H9 (cell line): ENCODE measurements at regions not wholly inside any gene's neighbourhood (a gene's known extent, or its start where the extent isn't known, plus 50 kb on each side); places are given as distances from the start of the nearest gene placed in this dataset.

Experiments used
- DNase-seq: peaks from one replicate; pipeline ENCODE4 v3.0.0-alpha.2; 2017
- H2AFZ ChIP-seq: one replicate; pipeline ENCODE4 v1.6.1; 2013; ENCODE audit warnings: mild to moderate bottlenecking, low read length, control low read depth, moderate library complexity
- H2AK5ac ChIP-seq: 2 replicates; pipeline ENCODE4 v1.6.1; 2013; ENCODE audit warnings: low read length, control low read depth, mixed read lengths; ENCODE audit not compliant: insufficient read length
- H2BK120ac ChIP-seq: one replicate; pipeline ENCODE4 v1.6.1; 2013; ENCODE audit warnings: low read depth, mild to moderate bottlenecking, low read length, control low read depth, inconsistent platforms; ENCODE audit not compliant: poor library complexity, severe bottlenecking
- H2BK12ac ChIP-seq: 2 replicates; pipeline ENCODE4 v1.6.1; 2013; ENCODE audit warnings: low read length, control low read depth, mixed read lengths, low read depth; ENCODE audit not compliant: insufficient read length
- H2BK15ac ChIP-seq: 2 replicates; pipeline ENCODE4 v1.6.1; 2013; ENCODE audit warnings: low read depth, low read length, control low read depth
- H2BK20ac ChIP-seq: one replicate; pipeline ENCODE4 v1.6.1; 2013; ENCODE audit warnings: low read depth, mild to moderate bottlenecking, low read length, control low read depth, inconsistent platforms; ENCODE audit not compliant: poor library complexity, severe bottlenecking
- H2BK5ac ChIP-seq: 2 replicates; pipeline ENCODE4 v1.6.1; 2013; ENCODE audit warnings: low read length, control low read depth, mixed read lengths; ENCODE audit not compliant: insufficient read length
- H3K14ac ChIP-seq: 2 replicates; pipeline ENCODE4 v1.6.1; 2013; ENCODE audit warnings: low read length, control low read depth; ENCODE audit not compliant: insufficient read depth
- H3K18ac ChIP-seq: 2 replicates; pipeline ENCODE4 v1.6.1; 2013; ENCODE audit warnings: low read depth, mild to moderate bottlenecking, mixed read lengths, low read length, control low read depth; ENCODE audit not compliant: insufficient read length
- H3K23ac ChIP-seq: 2 replicates; pipeline ENCODE4 v1.6.1; 2013; ENCODE audit warnings: low read length, control low read depth, mixed read lengths, low read depth; ENCODE audit not compliant: insufficient read length
- H3K23me2 ChIP-seq: 2 replicates; pipeline ENCODE4 v1.6.1; 2013; ENCODE audit warnings: low read depth, mild to moderate bottlenecking, mixed read lengths, low read length, control low read depth; ENCODE audit not compliant: insufficient read length, poor library complexity, severe bottlenecking
- H3K27ac ChIP-seq: 2 replicates; pipeline ENCODE4 v1.5.1; 2013; ENCODE audit warnings: low read length, control low read depth, mixed read lengths, low read depth; ENCODE audit not compliant: insufficient read length
- H3K27me3 ChIP-seq: 2 replicates; pipeline ENCODE4 v1.6.1; 2013; ENCODE audit warnings: low read length, control low read depth, inconsistent platforms; ENCODE audit not compliant: insufficient read depth
- H3K4ac ChIP-seq: 2 replicates; pipeline ENCODE4 v1.6.1; 2013; ENCODE audit warnings: low read depth, mild to moderate bottlenecking, control low read depth, inconsistent platforms, low read length, moderate library complexity
- H3K4me1 ChIP-seq: 2 replicates; pipeline ENCODE4 v1.6.1; 2013; ENCODE audit warnings: low read length, control low read depth, inconsistent platforms; ENCODE audit not compliant: insufficient read depth
- H3K4me2 ChIP-seq: 2 replicates; pipeline ENCODE4 v1.6.1; 2013; ENCODE audit warnings: low read length, control low read depth, mixed read lengths; ENCODE audit not compliant: insufficient read length, insufficient read depth
- H3K56ac ChIP-seq: 2 replicates; pipeline ENCODE4 v1.6.1; 2013; ENCODE audit warnings: low read depth, mild to moderate bottlenecking, mixed read lengths, low read length, control low read depth; ENCODE audit not compliant: insufficient read length
- H3K79me1 ChIP-seq: 2 replicates; pipeline ENCODE4 v1.6.1; 2013; ENCODE audit warnings: low read depth, mild to moderate bottlenecking, moderate library complexity, low read length, control low read depth, inconsistent platforms; ENCODE audit not compliant: insufficient read depth, poor library complexity, severe bottlenecking
- H3K79me2 ChIP-seq: 2 replicates; pipeline ENCODE4 v1.6.1; 2013; ENCODE audit warnings: low read length, control low read depth, inconsistent platforms; ENCODE audit not compliant: insufficient read depth
- H3K9ac ChIP-seq: 2 replicates; pipeline ENCODE4 v1.6.1; 2013; ENCODE audit warnings: low read length, control low read depth, mixed read lengths; ENCODE audit not compliant: insufficient read length; ENCODE audit errors: extremely low read depth
- H3K9me3 ChIP-seq: one replicate; pipeline ENCODE4 v1.6.1; 2013; ENCODE audit warnings: low read depth, low read length, inconsistent platforms; ENCODE audit not compliant: control insufficient read depth
- H3T11ph ChIP-seq: one replicate; pipeline ENCODE4 v1.6.1; 2013; ENCODE audit warnings: mild to moderate bottlenecking, low read length, control low read depth, inconsistent platforms
- H4K20me1 ChIP-seq: one replicate; pipeline ENCODE4 v1.6.1; 2013; ENCODE audit not compliant: control insufficient read depth, insufficient read length, insufficient read depth
- H4K5ac ChIP-seq: 2 replicates; pipeline ENCODE4 v1.6.1; 2013; ENCODE audit warnings: low read depth, mild to moderate bottlenecking, mixed read lengths, low read length, control low read depth; ENCODE audit not compliant: insufficient read length
- H4K8ac ChIP-seq: replicated peaks from 2 replicates; pipeline ENCODE4 v1.6.1; 2013; ENCODE audit warnings: low read length, control low read depth, mixed read lengths, low read depth; ENCODE audit not compliant: insufficient read length
- H4K91ac ChIP-seq: 2 replicates; pipeline ENCODE4 v1.6.1; 2013; ENCODE audit warnings: low read depth, mild to moderate bottlenecking, moderate library complexity, mixed read lengths, low read length, control low read depth; ENCODE audit not compliant: insufficient read length
- H3K27ac Mint-ChIP-seq, 3 experiments: 2 replicates in 2 of 3; 3 replicates in 1 of 3; pipeline ENCODE4 v1.8.0; 2020 to 2021; ENCODE audit warnings: mixed read lengths in 3 of 3, mild to moderate bottlenecking in 1 of 3, moderate library complexity in 1 of 3
- H3K27me3 Mint-ChIP-seq: 2 replicates; pipeline ENCODE4 v1.8.0; 2021; ENCODE audit warnings: low read depth, mild to moderate bottlenecking, moderate library complexity, mixed read lengths
- H3K36me3 Mint-ChIP-seq, 3 experiments: 2 replicates in 2 of 3; 3 replicates in 1 of 3; pipeline ENCODE4 v1.8.0; 2020 to 2021; ENCODE audit warnings: low read depth in 3 of 3, mixed read lengths in 3 of 3; ENCODE audit not compliant: insufficient read depth in 1 of 3
- H3K4me1 Mint-ChIP-seq, 2 experiments: 2 replicates each; pipeline ENCODE4 v1.8.0; 2020; ENCODE audit warnings: mixed read lengths in 2 of 2
- H3K4me3 Mint-ChIP-seq, 2 experiments: 2 replicates in 1 of 2; 3 replicates in 1 of 2; pipeline ENCODE4 v1.8.0; 2020 to 2021; ENCODE audit warnings: mild to moderate bottlenecking in 2 of 2, mixed read lengths in 2 of 2, moderate library complexity in 1 of 2
- H3K9me3 Mint-ChIP-seq, 2 experiments: 2 replicates in 1 of 2; 3 replicates in 1 of 2; pipeline ENCODE4 v1.8.0; 2020; ENCODE audit warnings: mild to moderate bottlenecking in 2 of 2, mixed read lengths in 2 of 2, moderate library complexity in 1 of 2
- WGBS: extraction: QIAGEN DNeasy Blood & Tissue Kit; methylation state at CpG from one replicate; pipeline ENCODE4 v1.1.7; 2013; ENCODE audit warnings: missing lambda C conversion rate, low lambda C conversion rate, mixed read lengths; ENCODE audit not compliant: insufficient read length; ENCODE audit errors: extremely low coverage; 5-methylcytosine and 5-hydroxymethylcytosine counted together
- TF ChIP-seq, protein P1 (sequence below): fragments of 200-600 bp; sonication (generic); conservative IDR thresholded peaks from 3 replicates; pipeline ENCODE4 v1.8.0; 2021; ENCODE audit warnings: antibody characterized with exemption, mild to moderate bottlenecking

DNA sequence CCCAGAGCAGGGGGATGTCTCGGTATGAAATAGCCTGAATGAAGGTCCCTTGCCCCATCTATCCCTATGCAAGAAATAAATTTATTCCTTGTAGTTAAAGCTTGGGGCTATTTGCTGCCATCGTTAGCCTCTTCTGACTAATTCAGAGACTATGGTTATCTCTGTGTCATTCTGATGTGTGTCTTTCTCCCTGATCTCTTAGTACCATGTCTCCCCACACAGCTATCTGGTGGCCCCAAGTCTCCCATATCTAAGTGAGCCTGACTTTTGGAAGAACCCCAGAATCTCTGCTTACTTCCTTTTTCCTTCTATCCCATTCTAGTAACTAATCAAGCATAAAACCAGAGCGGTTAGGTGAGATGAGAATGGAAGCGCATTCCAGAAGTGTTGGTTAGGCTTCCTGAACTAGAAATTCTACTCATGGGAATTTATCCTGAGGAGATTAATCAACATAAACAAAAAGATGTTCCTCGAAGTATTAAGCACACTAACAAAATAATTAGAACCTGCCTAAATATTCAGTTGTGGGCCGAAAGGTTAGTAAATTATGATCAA, 71.4 kb upstream of the BMAL1 start:
- no peak overlapping the region for H2AFZ ChIP-seq
- no peak overlapping the region for H3K4me2 ChIP-seq
- H4K20me1 ChIP-seq = no peaks in the 10 kb centered on the region
- Mint-ChIP-seq H3K9me3 (no peaks in the 10 kb centered on the region; a peak in 2 of 5 replicates), H3K27ac (peak overlapping the region in 1 of 3 experiments; percentile 42; a peak in 1 of 7 replicates), H3K36me3 (no peaks in the 10 kb centered on the region), H3K4me3 (no peak overlapping the region), H3K4me1 (peaks cover 24% of the 10 kb centered on the region in 2 experiments), H3K27me3 (no peaks in the 10 kb centered on the region)
- H4K5ac ChIP-seq = no peak overlapping the region
- H4K8ac ChIP-seq = no peak overlapping the region
- H2BK5ac ChIP-seq = no peak overlapping the region
- TF ChIP-seq, protein P1, sequence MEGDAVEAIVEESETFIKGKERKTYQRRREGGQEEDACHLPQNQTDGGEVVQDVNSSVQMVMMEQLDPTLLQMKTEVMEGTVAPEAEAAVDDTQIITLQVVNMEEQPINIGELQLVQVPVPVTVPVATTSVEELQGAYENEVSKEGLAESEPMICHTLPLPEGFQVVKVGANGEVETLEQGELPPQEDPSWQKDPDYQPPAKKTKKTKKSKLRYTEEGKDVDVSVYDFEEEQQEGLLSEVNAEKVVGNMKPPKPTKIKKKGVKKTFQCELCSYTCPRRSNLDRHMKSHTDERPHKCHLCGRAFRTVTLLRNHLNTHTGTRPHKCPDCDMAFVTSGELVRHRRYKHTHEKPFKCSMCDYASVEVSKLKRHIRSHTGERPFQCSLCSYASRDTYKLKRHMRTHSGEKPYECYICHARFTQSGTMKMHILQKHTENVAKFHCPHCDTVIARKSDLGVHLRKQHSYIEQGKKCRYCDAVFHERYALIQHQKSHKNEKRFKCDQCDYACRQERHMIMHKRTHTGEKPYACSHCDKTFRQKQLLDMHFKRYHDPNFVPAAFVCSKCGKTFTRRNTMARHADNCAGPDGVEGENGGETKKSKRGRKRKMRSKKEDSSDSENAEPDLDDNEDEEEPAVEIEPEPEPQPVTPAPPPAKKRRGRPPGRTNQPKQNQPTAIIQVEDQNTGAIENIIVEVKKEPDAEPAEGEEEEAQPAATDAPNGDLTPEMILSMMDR = no peak
- peaks cover 6% of the 10 kb centered on the region; the same call in 1 of the 2 replicates for H3K4me1 ChIP-seq
- H3K27ac ChIP-seq = no peak overlapping the region
- no peak overlapping the region for H3K23ac ChIP-seq
- H4K91ac ChIP-seq = no peak overlapping the region
- H2BK15ac ChIP-seq = no peak overlapping the region
- no peaks in the 10 kb centered on the region for H3K23me2 ChIP-seq
- no peak overlapping the region for H3K56ac ChIP-seq
- DNase-seq = no peak
- whole genome bisulfite sequencing = no CpG with 5 or more reads among the region's 6 CpGs
- H2BK12ac ChIP-seq = no peak overlapping the region
- no peaks in the 10 kb centered on the region for H3K9me3 ChIP-seq
- H3K79me1 ChIP-seq = no peaks in the 10 kb centered on the region
- no peak overlapping the region for H3T11ph ChIP-seq
- H3K18ac ChIP-seq = no peak overlapping the region
- H2BK20ac ChIP-seq = no peak overlapping the region
- no peaks in the 10 kb centered on the region for H3K27me3 ChIP-seq
- no peak overlapping the region for H3K4ac ChIP-seq
- no peaks in the 10 kb centered on the region for H3K79me2 ChIP-seq
- H3K9ac ChIP-seq = no peak overlapping the region
- no peak overlapping the region for H2AK5ac ChIP-seq
- no peak overlapping the region for H2BK120ac ChIP-seq
- no peak overlapping the region for H3K14ac ChIP-seq
